ENCODE measurements at regions not wholly inside any gene's neighbourhood (a gene's known extent, or its start where the extent isn't known, plus 50 kb on each side); places are given as distances from the start of the nearest gene placed in this dataset.
"Not testable (repeated sequence)": the region's sequence is repeated elsewhere in the genome, so short reads cannot be mapped to it uniquely, and the experiment has no call there.

DNA sequence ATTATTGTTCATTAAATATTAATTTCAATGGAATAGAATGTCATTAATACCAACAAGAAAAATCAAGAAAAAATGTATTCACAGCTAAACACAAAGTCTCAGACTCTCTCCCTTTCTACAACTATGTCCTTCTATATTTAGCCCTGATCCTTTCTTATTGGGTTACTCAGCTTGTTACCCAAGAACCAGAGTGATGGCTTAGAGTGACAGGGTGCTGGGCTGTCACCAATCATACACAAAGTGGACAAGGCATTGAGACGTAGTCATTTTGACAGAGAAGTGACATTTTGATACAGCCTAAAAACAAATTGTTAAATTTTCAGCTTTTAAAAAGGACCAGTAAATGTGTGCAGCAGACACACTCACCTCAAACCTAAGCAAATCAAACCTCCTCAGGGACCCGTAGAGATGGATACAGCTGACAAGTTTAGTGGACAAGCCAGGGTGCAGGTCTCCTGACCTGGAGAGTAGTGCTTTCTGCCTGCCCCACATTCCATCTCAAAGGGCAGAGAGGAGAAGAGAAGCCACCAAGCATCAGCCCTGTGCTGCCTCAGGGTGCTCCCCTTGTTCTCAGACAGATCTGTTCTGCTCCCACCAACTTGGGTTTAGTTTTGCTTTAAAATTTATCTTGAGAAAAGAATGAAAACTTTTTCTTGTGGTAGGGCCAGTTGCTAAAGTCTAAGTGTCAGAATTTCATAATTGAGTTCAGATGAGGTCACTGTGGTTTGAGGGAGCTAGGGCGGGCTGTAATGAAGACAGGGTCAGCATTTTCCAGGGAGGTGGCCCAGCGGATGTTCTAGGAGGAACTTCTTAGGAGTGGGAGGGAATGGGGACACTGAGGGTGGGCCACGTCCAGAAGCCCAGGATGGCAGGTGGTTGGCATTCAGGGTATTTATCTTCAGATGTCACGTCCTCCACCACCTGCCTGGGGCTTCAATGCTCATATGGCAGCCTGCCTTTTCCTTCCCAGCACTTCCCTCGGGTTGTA is 136.5 kb upstream of the TBL1XR1 start:
- DNase-seq (ENCODE audit: low spot score), result no peak
- in situ Hi-C loops (cut with MboI; ENCODE audit: low pct_unique_long_range_greater_than_20kb, low sequenced_read_pairs, unreplicated experiment), result no loop called here
- TF ChIP-seq, protein P1, sequence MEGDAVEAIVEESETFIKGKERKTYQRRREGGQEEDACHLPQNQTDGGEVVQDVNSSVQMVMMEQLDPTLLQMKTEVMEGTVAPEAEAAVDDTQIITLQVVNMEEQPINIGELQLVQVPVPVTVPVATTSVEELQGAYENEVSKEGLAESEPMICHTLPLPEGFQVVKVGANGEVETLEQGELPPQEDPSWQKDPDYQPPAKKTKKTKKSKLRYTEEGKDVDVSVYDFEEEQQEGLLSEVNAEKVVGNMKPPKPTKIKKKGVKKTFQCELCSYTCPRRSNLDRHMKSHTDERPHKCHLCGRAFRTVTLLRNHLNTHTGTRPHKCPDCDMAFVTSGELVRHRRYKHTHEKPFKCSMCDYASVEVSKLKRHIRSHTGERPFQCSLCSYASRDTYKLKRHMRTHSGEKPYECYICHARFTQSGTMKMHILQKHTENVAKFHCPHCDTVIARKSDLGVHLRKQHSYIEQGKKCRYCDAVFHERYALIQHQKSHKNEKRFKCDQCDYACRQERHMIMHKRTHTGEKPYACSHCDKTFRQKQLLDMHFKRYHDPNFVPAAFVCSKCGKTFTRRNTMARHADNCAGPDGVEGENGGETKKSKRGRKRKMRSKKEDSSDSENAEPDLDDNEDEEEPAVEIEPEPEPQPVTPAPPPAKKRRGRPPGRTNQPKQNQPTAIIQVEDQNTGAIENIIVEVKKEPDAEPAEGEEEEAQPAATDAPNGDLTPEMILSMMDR (IDR thresholded peaks at IDR 0.05; ENCODE audit: extremely low read depth, insufficient read depth, missing control alignments), result no peak

GRCh38 chr3:177334803-177335202 is 137.5 kb upstream of the TBL1XR1 start:
- in situ Hi-C loops (cut with MboI; ENCODE audit: low pct_unique_long_range_greater_than_20kb, low sequenced_read_pairs, unreplicated experiment), result no loop called here
- DNase-seq (ENCODE audit: low spot score), result no peak
- TF ChIP-seq, protein P1 (IDR thresholded peaks at IDR 0.05; ENCODE audit: extremely low read depth, insufficient read depth, missing control alignments), result no peak

GRCh38 chr3:177335728-177336127 is 138.4 kb upstream of the TBL1XR1 start:
- DNase-seq (ENCODE audit: low spot score), result no peak
- in situ Hi-C loops (cut with MboI; ENCODE audit: low pct_unique_long_range_greater_than_20kb, low sequenced_read_pairs, unreplicated experiment), result no loop called here
- TF ChIP-seq, protein P1 (IDR thresholded peaks at IDR 0.05; ENCODE audit: extremely low read depth, insufficient read depth, missing control alignments), result no peak

- TF ChIP-seq, protein P1 (IDR thresholded peaks at IDR 0.05; ENCODE audit: extremely low read depth, insufficient read depth, missing control alignments), result no peak
- DNase-seq (ENCODE audit: low spot score), result no peak
- in situ Hi-C loops (cut with MboI; ENCODE audit: low pct_unique_long_range_greater_than_20kb, low sequenced_read_pairs, unreplicated experiment), result no loop called here
These were observed 139.7 kb upstream of the TBL1XR1 start for GRCh38 chr3:177336873-177337450.

GRCh38 chr3:177337541-177338331 is 140.5 kb upstream of the TBL1XR1 start:
- peak; percentile 50 for DNase-seq (ENCODE audit: low spot score)
- in situ Hi-C loops (cut with MboI; ENCODE audit: low pct_unique_long_range_greater_than_20kb, low sequenced_read_pairs, unreplicated experiment), result no loop called here
- TF ChIP-seq, protein P1 (IDR thresholded peaks at IDR 0.05; ENCODE audit: extremely low read depth, insufficient read depth, missing control alignments), result no peak

GRCh38 chr3:177338697-177339219 is 141.5 kb upstream of the TBL1XR1 start:
- TF ChIP-seq, protein P1 (IDR thresholded peaks at IDR 0.05; ENCODE audit: extremely low read depth, insufficient read depth, missing control alignments), result no peak
- DNase-seq (ENCODE audit: low spot score), result no peak
- in situ Hi-C loops (cut with MboI; ENCODE audit: low pct_unique_long_range_greater_than_20kb, low sequenced_read_pairs, unreplicated experiment), result no loop called here

DNA sequence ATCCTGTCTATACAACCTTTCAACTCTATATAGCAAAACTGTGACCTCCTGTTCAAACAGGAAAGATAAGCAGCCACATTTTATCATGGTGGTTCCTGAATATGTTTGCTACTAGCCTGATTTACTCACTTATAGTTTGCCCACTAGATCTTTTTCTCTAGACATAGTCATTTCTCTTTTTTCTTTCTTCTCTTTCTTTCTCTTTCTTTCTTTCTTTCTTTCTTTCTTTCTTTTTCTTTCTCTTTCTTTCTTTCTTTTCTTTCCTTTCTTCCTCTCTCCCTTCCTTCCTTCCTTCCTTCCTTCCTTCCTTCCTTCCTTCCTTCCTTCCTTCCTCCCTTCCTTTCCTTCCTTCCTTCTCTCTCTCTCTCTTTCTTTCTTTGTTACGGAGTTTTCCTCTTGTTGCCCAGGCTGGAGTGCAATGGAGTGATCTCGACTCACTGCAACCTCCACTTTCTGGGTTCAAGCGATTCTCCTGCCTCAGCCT is 142.0 kb upstream of the TBL1XR1 start:
- in situ Hi-C loops (cut with MboI; ENCODE audit: low pct_unique_long_range_greater_than_20kb, low sequenced_read_pairs, unreplicated experiment); DNase-seq (ENCODE audit: low spot score): not testable (repeated sequence)
